Astrocyte (in vitro differentiated cells and primary cell): ENCODE measurements at regions not wholly inside any gene's neighbourhood (a gene's known extent, or its start where the extent isn't known, plus 50 kb on each side); places are given as distances from the start of the nearest gene placed in this dataset.
"Not testable (repeated sequence)": the region's sequence is repeated elsewhere in the genome, so short reads cannot be mapped to it uniquely, and the experiment has no call there.

ENCODE experiments used
- DNase-seq: peaks from one replicate; pipeline ENCODE4 v3.0.0-alpha.2; 2010; ENCODE audit warnings: low read depth
- FAIRE-seq: peaks from 2 replicates; lab custom pipeline; 2011; peaks lifted over from hg19 to GRCh38; lab: Jason Lieb, UNC
- H2AFZ ChIP-seq: 2 replicates; pipeline ENCODE4 v1.6.0; 2012; ENCODE audit warnings: low read depth, low read length, inconsistent platforms
- H3K27ac ChIP-seq: 2 replicates; pipeline ENCODE4 v1.5.1; 2011; ENCODE audit warnings: low read depth, low read length, inconsistent platforms
- H3K27me3 ChIP-seq: 2 replicates; pipeline ENCODE4 v1.6.0; 2011; ENCODE audit warnings: low read length, inconsistent platforms; ENCODE audit not compliant: insufficient read depth
- H3K36me3 ChIP-seq: 2 replicates; pipeline ENCODE4 v1.5.1; 2011; ENCODE audit warnings: low read length, inconsistent platforms; ENCODE audit not compliant: insufficient read depth
- H3K4me1 ChIP-seq: 2 replicates; pipeline ENCODE4 v1.5.1; 2011; ENCODE audit warnings: low read length, inconsistent platforms; ENCODE audit not compliant: insufficient read depth
- H3K4me2 ChIP-seq: 2 replicates; pipeline ENCODE4 v1.6.0; 2012; ENCODE audit warnings: low read length, inconsistent platforms
- H3K4me3 ChIP-seq: 2 replicates; pipeline ENCODE4 v1.5.1; 2011; ENCODE audit warnings: low read depth, mild to moderate bottlenecking, low read length, inconsistent platforms; ENCODE audit not compliant: insufficient read depth
- H3K79me2 ChIP-seq: 2 replicates; pipeline ENCODE4 v1.6.0; 2012; ENCODE audit warnings: mild to moderate bottlenecking, low read length, inconsistent platforms; ENCODE audit not compliant: insufficient read depth
- H3K9ac ChIP-seq: 2 replicates; pipeline ENCODE4 v1.6.0; 2012; ENCODE audit warnings: mild to moderate bottlenecking, low read length, inconsistent platforms
- H3K9me3 ChIP-seq: 2 replicates; pipeline ENCODE4 v1.5.1; 2012; ENCODE audit warnings: low read depth, mild to moderate bottlenecking, low read length, inconsistent platforms; ENCODE audit not compliant: insufficient read depth
- H4K20me1 ChIP-seq: 2 replicates; pipeline ENCODE4 v1.6.0; 2012; ENCODE audit warnings: low read length, inconsistent platforms; ENCODE audit not compliant: insufficient read depth
- H3K27ac Mint-ChIP-seq: one replicate; pipeline ENCODE4 v1.8.0; 2021; ENCODE audit warnings: mild to moderate bottlenecking, mixed read lengths; ENCODE audit not compliant: unreplicated experiment
- H3K27me3 Mint-ChIP-seq: one replicate; pipeline ENCODE4 v1.8.0; 2021; ENCODE audit warnings: low read depth, mixed read lengths; ENCODE audit not compliant: unreplicated experiment
- H3K36me3 Mint-ChIP-seq: one replicate; pipeline ENCODE4 v1.8.0; 2021; ENCODE audit warnings: low read depth, mixed read lengths; ENCODE audit not compliant: unreplicated experiment
- H3K4me1 Mint-ChIP-seq: one replicate; pipeline ENCODE4 v1.8.0; 2021; ENCODE audit warnings: low read depth, mixed read lengths; ENCODE audit not compliant: unreplicated experiment
- H3K4me3 Mint-ChIP-seq: one replicate; pipeline ENCODE4 v1.8.0; 2021; ENCODE audit warnings: mild to moderate bottlenecking, moderate library complexity, mixed read lengths; ENCODE audit not compliant: unreplicated experiment
- H3K9me3 Mint-ChIP-seq: one replicate; pipeline ENCODE4 v1.8.0; 2021; ENCODE audit warnings: mild to moderate bottlenecking, mixed read lengths; ENCODE audit not compliant: unreplicated experiment
- EZH2 ChIP-seq: IDR thresholded peaks from 2 replicates; pipeline ENCODE4 v1.6.1; 2012; ENCODE audit warnings: mild to moderate bottlenecking, low read length, inconsistent platforms; ENCODE audit not compliant: insufficient read depth
- TF ChIP-seq, protein P1 (sequence below): IDR thresholded peaks from 2 replicates; pipeline ENCODE4 v1.5.1; 2011; ENCODE audit warnings: low read depth, mild to moderate bottlenecking, inconsistent platforms, low read length, moderate library complexity; ENCODE audit not compliant: insufficient read depth

DNA sequence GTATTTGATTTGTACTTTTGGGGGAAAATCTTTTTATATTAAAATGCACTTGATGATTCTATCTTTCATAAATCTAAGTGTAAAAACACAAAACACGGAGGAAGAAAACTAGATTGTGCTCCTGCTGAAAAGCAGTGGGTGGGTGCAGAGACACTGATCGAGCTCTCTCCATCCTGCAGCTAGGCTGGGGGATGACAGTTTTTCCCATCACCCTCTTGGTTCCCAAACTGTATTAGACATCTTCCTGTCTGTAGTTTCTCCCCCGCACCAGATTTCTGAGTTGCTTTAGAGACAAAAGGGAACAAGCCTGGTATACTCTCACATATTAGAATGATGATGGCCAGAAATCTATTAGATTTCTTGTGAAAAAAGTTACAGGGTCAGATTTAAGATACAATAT, 99.6 kb downstream of the FAM114A2 start:
- peaks cover 38% of the 10 kb centered on the region for H3K9me3 Mint-ChIP-seq
- Histone ChIP-seq H3K27me3 (no peaks in the 10 kb centered on the region), H3K4me3 (no peak overlapping the region), H4K20me1 (no peaks in the 10 kb centered on the region), H3K79me2 (no peaks in the 10 kb centered on the region), H2AFZ (no peak overlapping the region), H3K27ac (no peak overlapping the region), H3K9me3 (peaks cover 28% of the 10 kb centered on the region), H3K4me2 (no peak overlapping the region), H3K36me3 (no peaks in the 10 kb centered on the region), H3K9ac (no peak overlapping the region), H3K4me1 (no peaks in the 10 kb centered on the region)
- peaks cover 2% of the 10 kb centered on the region for H3K36me3 Mint-ChIP-seq
- H3K4me1 Mint-ChIP-seq, result no peaks in the 10 kb centered on the region
- no peaks in the 10 kb centered on the region for H3K27me3 Mint-ChIP-seq
- no peak overlapping the region for H3K27ac Mint-ChIP-seq
- TF ChIP-seq EZH2, result no peak
- TF ChIP-seq, protein P1, sequence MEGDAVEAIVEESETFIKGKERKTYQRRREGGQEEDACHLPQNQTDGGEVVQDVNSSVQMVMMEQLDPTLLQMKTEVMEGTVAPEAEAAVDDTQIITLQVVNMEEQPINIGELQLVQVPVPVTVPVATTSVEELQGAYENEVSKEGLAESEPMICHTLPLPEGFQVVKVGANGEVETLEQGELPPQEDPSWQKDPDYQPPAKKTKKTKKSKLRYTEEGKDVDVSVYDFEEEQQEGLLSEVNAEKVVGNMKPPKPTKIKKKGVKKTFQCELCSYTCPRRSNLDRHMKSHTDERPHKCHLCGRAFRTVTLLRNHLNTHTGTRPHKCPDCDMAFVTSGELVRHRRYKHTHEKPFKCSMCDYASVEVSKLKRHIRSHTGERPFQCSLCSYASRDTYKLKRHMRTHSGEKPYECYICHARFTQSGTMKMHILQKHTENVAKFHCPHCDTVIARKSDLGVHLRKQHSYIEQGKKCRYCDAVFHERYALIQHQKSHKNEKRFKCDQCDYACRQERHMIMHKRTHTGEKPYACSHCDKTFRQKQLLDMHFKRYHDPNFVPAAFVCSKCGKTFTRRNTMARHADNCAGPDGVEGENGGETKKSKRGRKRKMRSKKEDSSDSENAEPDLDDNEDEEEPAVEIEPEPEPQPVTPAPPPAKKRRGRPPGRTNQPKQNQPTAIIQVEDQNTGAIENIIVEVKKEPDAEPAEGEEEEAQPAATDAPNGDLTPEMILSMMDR, result no peak
- FAIRE-seq (no peak), DNase-seq (no peak)
- H3K4me3 Mint-ChIP-seq, result no peak overlapping the region

DNA sequence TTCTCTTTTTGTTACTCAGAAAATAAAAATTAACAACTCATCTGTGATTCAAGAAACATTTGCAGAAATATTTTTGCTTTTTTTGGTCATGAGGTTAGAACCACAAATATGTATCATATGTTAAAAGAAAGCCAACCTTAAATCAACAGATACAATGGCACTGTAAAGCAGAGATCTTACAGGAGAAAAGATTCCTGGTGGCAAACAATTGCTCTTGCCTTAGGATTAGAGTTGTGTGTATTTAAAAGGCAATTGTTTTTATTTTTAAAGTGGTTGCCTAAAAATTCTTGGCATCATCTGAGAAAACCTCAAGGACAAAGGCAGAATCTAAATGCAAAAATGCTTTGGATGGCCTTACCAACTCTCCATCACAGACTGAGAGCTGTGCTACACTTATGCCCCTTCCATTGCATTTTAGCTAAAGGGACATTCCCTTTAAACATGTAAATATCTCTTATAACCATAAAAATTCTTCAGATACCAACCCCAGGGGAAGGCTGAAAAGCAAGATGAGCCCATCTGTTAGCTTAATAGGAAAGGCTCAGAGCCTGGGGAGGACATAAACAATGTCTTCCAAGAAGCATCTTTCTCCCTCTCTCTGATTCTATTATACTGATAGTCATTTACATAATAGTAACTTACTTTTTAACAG, 100.4 kb downstream of the FAM114A2 start:
- Histone ChIP-seq H2AFZ (no peak overlapping the region), H3K4me1 (no peaks in the 10 kb centered on the region), H3K9ac (no peak overlapping the region), H3K4me3 (no peak overlapping the region), H3K36me3 (no peaks in the 10 kb centered on the region), H3K4me2 (no peak overlapping the region), H4K20me1 (no peaks in the 10 kb centered on the region), H3K27me3 (no peaks in the 10 kb centered on the region), H3K27ac (no peak overlapping the region), H3K9me3 (peaks cover 28% of the 10 kb centered on the region), H3K79me2 (no peaks in the 10 kb centered on the region)
- no peaks in the 10 kb centered on the region for H3K27me3 Mint-ChIP-seq
- FAIRE-seq (no peak), DNase-seq (no peak)
- H3K4me3 Mint-ChIP-seq, result no peak overlapping the region
- H3K9me3 Mint-ChIP-seq, result peaks cover 39% of the 10 kb centered on the region
- no peak overlapping the region for H3K27ac Mint-ChIP-seq
- no peaks in the 10 kb centered on the region for H3K4me1 Mint-ChIP-seq
- H3K36me3 Mint-ChIP-seq, result peaks cover 3% of the 10 kb centered on the region
- TF ChIP-seq EZH2, result no peak
- TF ChIP-seq, protein P1, result no peak

DNA sequence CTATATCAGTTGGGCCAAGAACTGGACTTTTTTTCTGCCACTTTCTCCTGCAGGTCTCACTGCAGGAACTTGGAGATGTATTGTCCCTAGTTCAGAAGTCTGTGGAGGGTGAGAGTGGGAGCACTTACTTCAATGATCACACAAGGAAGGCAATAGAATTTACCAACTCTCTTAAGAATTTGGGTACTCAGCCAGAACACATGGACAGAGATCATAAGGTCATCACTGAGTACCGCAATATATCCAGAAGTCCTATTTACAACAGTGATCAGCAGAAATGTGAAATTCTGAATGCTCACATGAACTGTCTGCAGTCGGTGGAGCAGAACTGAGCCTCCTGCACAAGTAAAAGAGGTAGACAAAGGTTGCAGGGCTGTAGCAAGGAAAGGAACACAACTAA, 101.0 kb downstream of the FAM114A2 start:
- no peaks in the 10 kb centered on the region for H3K27me3 ChIP-seq
- no peak for DNase-seq
- H2AFZ ChIP-seq, result no peak overlapping the region
- Mint-ChIP-seq H3K9me3 (peaks cover 36% of the 10 kb centered on the region), H3K27ac (no peak overlapping the region), H3K4me3 (no peak overlapping the region), H3K4me1 (no peaks in the 10 kb centered on the region), H3K36me3 (peaks cover 3% of the 10 kb centered on the region), H3K27me3 (no peaks in the 10 kb centered on the region)
- no peak overlapping the region for H3K4me3 ChIP-seq
- no peak overlapping the region for H3K4me2 ChIP-seq
- H3K79me2 ChIP-seq, result no peaks in the 10 kb centered on the region
- H3K4me1 ChIP-seq, result no peaks in the 10 kb centered on the region
- peaks cover 28% of the 10 kb centered on the region for H3K9me3 ChIP-seq
- H3K36me3 ChIP-seq, result no peaks in the 10 kb centered on the region
- FAIRE-seq, result no peak
- TF ChIP-seq, protein P1, result no peak
- no peak for TF ChIP-seq EZH2
- no peak overlapping the region for H3K9ac ChIP-seq
- no peak overlapping the region for H3K27ac ChIP-seq
- no peaks in the 10 kb centered on the region for H4K20me1 ChIP-seq

DNA sequence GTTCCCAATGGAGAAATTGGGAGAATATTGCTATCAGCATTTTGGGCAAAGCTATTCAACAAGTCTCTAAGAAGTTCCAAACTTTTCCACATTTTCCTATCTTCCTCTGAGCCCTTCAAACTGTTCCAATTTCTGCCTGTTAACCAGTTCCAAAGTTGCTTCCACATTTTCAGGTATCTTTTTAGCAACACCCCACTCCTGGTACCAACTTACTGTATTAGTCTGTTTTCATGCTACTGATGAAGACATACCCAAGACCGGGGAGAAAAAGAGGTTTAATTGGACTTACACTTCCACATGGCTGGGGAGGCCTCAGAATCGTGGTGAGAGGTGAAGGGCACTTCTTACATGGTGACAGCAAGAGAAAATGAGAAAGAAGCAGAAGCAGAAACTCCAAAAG, 103.6 kb downstream of the FAM114A2 start:
- not testable (repeated sequence) for H3K4me2 ChIP-seq, H3K27ac Mint-ChIP-seq, H3K4me3 ChIP-seq, H3K27me3 Mint-ChIP-seq, H2AFZ ChIP-seq, H3K36me3 Mint-ChIP-seq, H3K27ac ChIP-seq, H4K20me1 ChIP-seq, H3K27me3 ChIP-seq, H3K4me3 Mint-ChIP-seq, H3K9ac ChIP-seq, H3K36me3 ChIP-seq, H3K4me1 Mint-ChIP-seq, H3K4me1 ChIP-seq, DNase-seq, H3K79me2 ChIP-seq, FAIRE-seq
- H3K9me3 Mint-ChIP-seq, result peaks cover 18% of the 10 kb centered on the region
- peaks cover 12% of the 10 kb centered on the region for H3K9me3 ChIP-seq
